H1 (cell line): ENCODE measurements at regions not wholly inside any gene's neighbourhood (a gene's known extent, or its start where the extent isn't known, plus 50 kb on each side); places are given as distances from the start of the nearest gene placed in this dataset.

Experiments used
- BACH1 ChIP-seq: IDR thresholded peaks from 2 replicates; pipeline ENCODE4 v1.6.1; 2012; ENCODE audit warnings: low read length, improper control_type of control experiment
- CHD7 ChIP-seq: fragments of 300-600 bp; sonication (generic); IDR thresholded peaks from 2 replicates; pipeline ENCODE4 v1.7.1; 2012; ENCODE audit warnings: low read length, moderate library complexity, mild to moderate bottlenecking, inconsistent platforms; ENCODE audit not compliant: insufficient replicate concordance

- TF ChIP-seq CHD7 (no peak), BACH1 (no peak)
Measured at GRCh38 chr3:105938806-105939205, 70.0 kb upstream of the CBLB start (continued).
